Loucy (cell line): ENCODE measurements at regions not wholly inside any gene's neighbourhood (a gene's known extent, or its start where the extent isn't known, plus 50 kb on each side); places are given as distances from the start of the nearest gene placed in this dataset.

Experiments
- CTCF ChIP-seq: fragments of 200-600 bp; sonication (generic); conservative IDR thresholded peaks from 2 replicates; pipeline ENCODE4 v1.5.1; 2014; ENCODE audit warnings: mild to moderate bottlenecking, antibody characterized with exemption, low read length
- EZH2phosphoT487 ChIP-seq: fragments of 200-600 bp; IDR thresholded peaks from 2 replicates; pipeline ENCODE4 v1.6.1; 2018; ENCODE audit warnings: antibody characterized with exemption, mild to moderate bottlenecking, moderate library complexity, borderline replicate concordance

- TF ChIP-seq CTCF (no peak), EZH2phosphoT487 (no peak)
Observed at GRCh38 chr14:29290441-29290840, 523.9 kb downstream of the FOXG1 start.
